ENCODE measurements at regions not wholly inside any gene's neighbourhood (a gene's known extent, or its start where the extent isn't known, plus 50 kb on each side); places are given as distances from the start of the nearest gene placed in this dataset.

GRCh38 chr22:22432937-22433336 is 75.6 kb downstream of the ZNF280B start:
- Mint-ChIP-seq H3K4me3 (no peak overlapping the region), H3K4me1 (no peaks in the 10 kb centered on the region), H3K27me3 (peaks cover 20% of the 10 kb centered on the region), H3K9me3 (ENCODE audit: low read depth) (no peaks in the 10 kb centered on the region), H3K27ac (no peak overlapping the region), H3K36me3 (ENCODE audit: low read depth) (no peaks in the 10 kb centered on the region)
- CTCF ChIA-PET = interaction anchor here (0.6 to 3.1 kb wide), 4 partner anchors 10 to 319 kb away, joined by 3 to 11 read pairs (median 4); no protein-coding TSS in a partner anchor
- POLR2A ChIA-PET = no interaction called here
- no peak for ATAC-seq
- no peak for DNase-seq
- intact Hi-C loops (cut with DNase I, micrococcal nuclease) = no loop called here

GRCh38 chr22:22433770-22434169 is 74.8 kb downstream of the ZNF280B start:
- peaks cover 24% of the 10 kb centered on the region for H3K27me3 Mint-ChIP-seq

More at GRCh38 chr22:22433770-22434169, 74.8 kb downstream of the ZNF280B start:
- Mint-ChIP-seq H3K4me1 (no peaks in the 10 kb centered on the region), H3K36me3 (ENCODE audit: low read depth) (no peaks in the 10 kb centered on the region), H3K4me3 (no peak overlapping the region), H3K27ac (no peak overlapping the region), H3K9me3 (ENCODE audit: low read depth) (no peaks in the 10 kb centered on the region)
- no peak for ATAC-seq
- POLR2A ChIA-PET = no interaction called here
- CTCF ChIA-PET = no interaction called here
- DNase-seq = no peak
- intact Hi-C loops (cut with DNase I, micrococcal nuclease) = no loop called here

Measured in activated CD4-positive, alpha-beta T cell treated with anti-CD3 and anti-CD28 coated beads for 36 hours (primary cell).